SK-N-DZ (cell line): ENCODE measurements at regions not wholly inside any gene's neighbourhood (a gene's known extent, or its start where the extent isn't known, plus 50 kb on each side); places are given as distances from the start of the nearest gene placed in this dataset.
"Not testable (repeated sequence)": the region's sequence is repeated elsewhere in the genome, so short reads cannot be mapped to it uniquely, and the experiment has no call there.

Experiments used
- DNase-seq: peaks from one replicate; pipeline ENCODE4 v3.0.0-alpha.2; 2015; ENCODE audit warnings: low spot score

GRCh38 chr14:84468153-84468552 is 1061.8 kb upstream of the FLRT2 start:
- peak; percentile 61 for DNase-seq

- no peak for DNase-seq
Measured at GRCh38 chr14:84477996-84478395, 1051.9 kb upstream of the FLRT2 start.

GRCh38 chr14:84482256-84483071 is 1047.5 kb upstream of the FLRT2 start:
- DNase-seq, result no peak

DNA sequence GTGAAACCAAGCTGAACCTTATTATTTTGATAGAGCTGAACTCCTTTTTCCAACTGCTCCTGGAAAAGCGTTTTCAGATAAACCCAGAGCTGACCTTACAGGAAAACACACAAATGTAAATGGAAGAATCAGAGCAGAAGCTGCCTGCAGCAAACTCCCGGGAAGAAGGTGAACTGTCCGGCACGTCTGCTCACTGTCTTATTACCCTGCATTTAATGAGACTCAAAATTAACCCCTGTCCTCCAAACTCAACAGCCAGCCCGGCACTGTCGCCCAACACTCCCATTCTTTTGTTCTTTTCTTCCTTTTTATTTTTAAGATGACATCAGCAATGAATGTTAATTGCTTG is 1046.9 kb upstream of the FLRT2 start:
- DNase-seq, result no peak

DNA sequence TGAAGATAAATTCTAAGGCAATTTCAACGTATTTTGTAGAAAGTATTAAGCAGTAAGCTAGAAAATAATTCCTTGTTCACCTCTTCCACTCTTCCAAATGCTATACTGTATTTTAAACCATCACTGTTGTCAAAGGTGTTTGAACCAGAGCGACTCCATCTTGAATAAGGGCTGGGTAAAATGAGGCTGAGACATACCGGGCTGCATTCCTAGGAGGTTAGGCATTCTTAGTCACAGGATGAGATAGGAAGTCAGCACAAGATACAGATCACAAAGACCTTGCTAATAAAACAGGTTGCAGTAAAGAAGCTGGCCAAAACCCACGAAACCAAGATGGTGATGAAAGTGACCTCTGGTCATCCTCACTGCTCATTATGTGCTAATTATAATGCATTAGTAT is 1045.7 kb upstream of the FLRT2 start:
- not testable (repeated sequence) for DNase-seq

DNA sequence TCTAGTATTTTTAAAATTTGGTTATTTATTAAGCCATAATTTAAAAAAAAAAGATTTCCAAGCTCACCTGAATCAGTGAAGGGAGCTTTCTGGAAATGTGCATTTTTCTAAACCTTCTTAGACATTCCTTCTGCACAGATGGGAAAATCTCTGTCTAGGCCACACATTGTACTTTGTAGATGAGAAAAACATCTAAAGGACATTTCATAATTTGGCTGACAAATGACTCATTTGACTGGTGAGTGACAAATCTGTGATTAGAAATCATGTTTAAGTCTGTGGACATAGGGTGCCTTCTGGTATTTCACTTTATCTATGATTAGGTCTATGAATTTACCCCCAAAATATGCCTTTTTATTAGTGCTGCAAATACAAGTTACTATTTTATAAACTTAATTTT is 1044.9 kb upstream of the FLRT2 start:
- no peak for DNase-seq

GRCh38 chr14:84490081-84490480 is 1039.9 kb upstream of the FLRT2 start:
- DNase-seq, result no peak

DNA sequence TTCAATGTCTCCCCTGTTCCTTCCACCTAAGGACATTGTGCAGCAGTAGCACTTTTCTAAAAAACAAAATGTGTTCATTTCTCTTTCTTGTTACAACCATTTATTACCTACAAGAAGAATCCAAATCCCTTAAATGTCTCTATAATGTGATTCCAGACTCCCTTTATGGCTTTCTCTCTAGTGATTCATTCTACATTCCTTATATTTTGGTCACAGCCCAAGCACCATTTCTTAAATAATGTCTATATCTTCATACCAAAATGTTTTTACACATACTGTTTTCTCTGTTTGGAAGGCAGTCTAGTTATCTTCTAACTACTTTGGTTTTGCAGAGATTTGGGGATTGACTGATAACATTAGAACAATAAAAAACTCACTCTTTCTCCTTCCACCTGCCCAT is 1037.3 kb upstream of the FLRT2 start:
- no peak for DNase-seq

- no peak for DNase-seq
Measured at GRCh38 chr14:84493779-84494178, 1036.2 kb upstream of the FLRT2 start.

GRCh38 chr14:84496677-84497076 is 1033.3 kb upstream of the FLRT2 start:
- no peak for DNase-seq

GRCh38 chr14:84512823-84513222 is 1017.1 kb upstream of the FLRT2 start:
- DNase-seq, result not testable (repeated sequence)

GRCh38 chr14:84519836-84520235 is 1010.1 kb upstream of the FLRT2 start:
- peak; percentile 57 for DNase-seq

GRCh38 chr14:84520711-84521338 is 1009.1 kb upstream of the FLRT2 start:
- no peak for DNase-seq

DNA sequence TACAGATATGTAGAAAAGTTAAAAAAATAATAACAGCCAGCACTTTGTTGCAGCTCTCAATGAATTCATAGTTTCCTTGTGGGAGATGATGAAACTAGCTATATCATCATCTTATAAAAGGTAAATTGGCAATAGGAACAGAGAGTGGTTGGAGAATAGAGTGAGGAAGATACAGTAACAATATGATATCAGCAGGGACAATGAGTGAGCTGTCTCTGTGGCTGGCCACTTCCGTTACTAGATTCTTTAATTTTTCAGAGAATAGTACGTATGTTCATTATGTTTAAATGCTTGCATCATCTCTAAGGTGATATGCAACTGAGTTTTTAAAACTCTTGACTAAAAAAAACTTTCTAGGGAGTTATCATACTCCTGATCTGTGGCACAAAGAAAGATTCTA is 1006.2 kb upstream of the FLRT2 start:
- DNase-seq, result no peak

GRCh38 chr14:84527706-84528105 is 1002.2 kb upstream of the FLRT2 start:
- DNase-seq, result no peak

DNA sequence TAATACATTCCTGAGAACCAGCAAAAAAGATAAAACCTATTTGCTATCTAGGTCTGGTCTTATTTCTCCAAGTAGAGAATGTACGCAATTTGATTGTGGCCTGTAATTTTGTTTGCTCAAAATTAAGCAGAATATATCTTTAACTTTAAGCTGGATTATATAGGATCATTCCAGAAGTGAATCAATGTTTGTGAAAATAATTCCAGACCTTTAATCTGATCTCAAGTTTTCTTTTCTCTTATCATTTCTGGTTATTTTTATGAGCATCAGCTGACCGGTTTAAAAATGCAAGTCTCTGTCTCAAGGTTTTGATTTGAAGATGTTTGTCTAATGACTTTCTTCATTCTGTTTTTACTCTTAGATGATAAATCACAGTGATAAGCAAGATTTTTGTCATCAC is 997.9 kb upstream of the FLRT2 start:
- no peak for DNase-seq

- peak; percentile 93 for DNase-seq
Measured at GRCh38 chr14:84533181-84533725, 996.7 kb upstream of the FLRT2 start.

DNA sequence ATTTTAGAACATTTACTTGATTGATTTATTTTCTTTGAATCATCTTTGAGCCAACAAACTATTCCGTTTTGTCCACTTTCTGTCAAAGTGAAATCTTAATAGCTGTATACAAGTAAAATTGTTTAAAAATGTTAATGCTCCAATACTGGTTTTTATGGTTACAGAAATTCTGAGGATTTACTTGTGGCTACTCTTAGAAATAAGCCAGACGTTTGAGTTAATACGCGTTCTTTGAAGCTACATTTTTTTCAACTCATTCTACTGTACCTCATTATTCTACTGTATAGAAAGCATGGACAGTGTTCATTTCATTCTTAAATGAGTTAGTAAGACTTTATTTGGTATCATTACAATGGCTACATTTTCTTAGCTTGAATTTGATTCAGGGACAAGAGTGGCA is 996.2 kb upstream of the FLRT2 start:
- DNase-seq, result no peak

GRCh38 chr14:84535484-84535883 is 994.5 kb upstream of the FLRT2 start:
- no peak for DNase-seq

GRCh38 chr14:84535976-84536375 is 994.0 kb upstream of the FLRT2 start:
- DNase-seq, result no peak

DNA sequence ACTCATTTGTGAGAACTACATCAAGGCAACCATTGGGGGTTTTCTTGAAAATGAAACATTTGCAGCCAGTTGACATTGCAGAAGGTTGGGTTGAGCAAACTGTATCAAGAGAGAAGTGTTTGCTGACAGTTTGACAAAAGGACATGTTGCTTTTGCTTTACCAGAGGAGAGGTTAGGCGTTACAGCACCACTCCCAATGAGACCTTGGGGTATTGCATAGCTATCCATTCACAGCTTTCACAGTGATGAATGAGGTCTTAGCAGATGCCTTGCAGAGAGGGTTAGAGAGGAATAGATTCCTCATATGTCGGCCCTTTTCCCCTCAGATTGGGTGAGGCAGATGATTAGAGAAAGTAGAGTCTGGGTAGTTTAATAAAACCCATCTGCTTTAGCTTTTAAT is 988.9 kb upstream of the FLRT2 start:
- DNase-seq, result no peak

DNA sequence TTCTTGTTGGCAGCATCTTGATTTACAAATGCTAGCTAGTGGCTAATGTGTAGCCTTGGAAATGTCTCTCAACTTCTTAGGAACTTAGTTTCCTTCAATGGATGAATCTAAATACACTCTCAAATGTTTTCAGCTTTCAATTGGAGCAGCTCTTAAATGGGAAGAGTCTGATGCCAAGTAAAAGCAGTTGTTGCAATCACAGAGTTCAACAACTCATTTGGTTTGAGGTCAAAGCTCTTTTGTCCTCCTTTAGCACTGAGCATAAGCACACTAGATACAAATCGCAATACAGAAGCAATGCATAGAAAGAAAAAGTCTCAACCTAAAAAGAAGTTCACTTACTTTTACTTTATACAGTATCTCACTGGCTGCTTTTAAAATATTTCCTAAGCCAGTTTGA is 986.1 kb upstream of the FLRT2 start:
- DNase-seq, result no peak

GRCh38 chr14:84544486-84545131 is 985.3 kb upstream of the FLRT2 start:
- DNase-seq, result no peak
